HepG2 (cell line): ENCODE measurements at regions not wholly inside any gene's neighbourhood (a gene's known extent, or its start where the extent isn't known, plus 50 kb on each side); places are given as distances from the start of the nearest gene placed in this dataset.

Experiments
- ATAC-seq: fragments of 200-7000 bp; cut with Tn5 transposase; 3 replicates; pipeline ENCODE4 v1.9.1; 2020; ENCODE audit warnings: mild to moderate bottlenecking, moderate library complexity
- BruUV-seq: library from RNA; stranded (reverse); fragments of 400-500 nt; replicated peaks from 2 replicates; lab custom pipeline; 2021; lab: Mats Ljungman, UMichigan
- CTCF ChIA-PET: fragments of 300-600 bp; formaldehyde crosslinking; extraction: SDS; loops from one replicate; lab custom pipeline; 2021; ENCODE audit warnings: low total read pairs, inconsistent platforms, low intra/inter-chr PET ratio; lab: Yijun Ruan, JAX
- POLR2A ChIA-PET: fragments of 350-600 bp; sonication (Branson Sonifier 250); formaldehyde crosslinking; loops from one replicate; lab custom pipeline; 2020; ENCODE audit warnings: antibody characterized with exemption, inconsistent platforms; lab: Yijun Ruan, JAX
- DNase-seq: peaks from one replicate; pipeline ENCODE4 v3.0.0-alpha.2; 2015; ENCODE audit warnings: low spot score
- FAIRE-seq: peaks from 3 replicates; lab custom pipeline; 2011; peaks lifted over from hg19 to GRCh38; lab: Jason Lieb, UNC
- H2AFZ ChIP-seq: one replicate; pipeline ENCODE4 v1.6.1; 2011; ENCODE audit warnings: low read length, inconsistent platforms
- H3K27ac ChIP-seq: fragments of 300-600 bp; 3 replicates; pipeline ENCODE4 v1.8.0; 2011; ENCODE audit warnings: mixed run types, mild to moderate bottlenecking, mixed read lengths, low read length, inconsistent platforms; ENCODE audit not compliant: insufficient read depth; ENCODE audit errors: extremely low read length
- H3K27me3 ChIP-seq, 2 experiments: fragments of 200-600 bp in 1 of 2; 2 replicates in 1 of 2; 3 replicates in 1 of 2; pipeline versions ENCODE4 v1.6.0 to v1.8.0; 2011; ENCODE audit warnings: low read length in 2 of 2, mild to moderate bottlenecking in 2 of 2, moderate library complexity in 2 of 2, inconsistent platforms in 1 of 2; ENCODE audit not compliant: insufficient read depth in 2 of 2, control insufficient read depth in 1 of 2
- H3K36me3 ChIP-seq, 2 experiments: fragments of 200-600 bp in 1 of 2; replicated peaks in 1 of 2; 2 replicates in 1 of 2; 3 replicates in 1 of 2; pipeline versions ENCODE4 v1.5.1 to v1.8.0; 2011; ENCODE audit warnings: low read length in 2 of 2, inconsistent platforms in 1 of 2; ENCODE audit not compliant: insufficient read depth in 2 of 2, control insufficient read depth in 1 of 2
- H3K4me1 ChIP-seq: 2 replicates; pipeline ENCODE4 v1.5.1; 2012; ENCODE audit warnings: low read length, inconsistent platforms; ENCODE audit not compliant: insufficient read depth
- H3K4me2 ChIP-seq: 2 replicates; pipeline ENCODE4 v1.6.0; 2011; ENCODE audit warnings: low read depth, low read length, inconsistent platforms
- H3K4me3 ChIP-seq, 3 experiments: fragments of 200-600 bp in 1 of 3; sonication (generic), shearing (Covaris generic) in 1 of 3; replicated peaks in 1 of 3; 2 replicates each; pipeline ENCODE4 v1.5.1; 2011 to 2016; ENCODE audit warnings: low read length in 3 of 3, inconsistent platforms in 2 of 3, low read depth in 2 of 3, mild to moderate bottlenecking in 2 of 3, control low read depth in 1 of 3, mixed read lengths in 1 of 3; ENCODE audit not compliant: insufficient read depth in 1 of 3
- H3K79me2 ChIP-seq: one replicate; pipeline ENCODE4 v1.6.1; 2011; ENCODE audit warnings: low read length, inconsistent platforms; ENCODE audit not compliant: insufficient read depth
- H3K9ac ChIP-seq: 2 replicates; pipeline ENCODE4 v1.6.0; 2011; ENCODE audit warnings: mild to moderate bottlenecking, low read depth, low read length, inconsistent platforms; ENCODE audit not compliant: insufficient read depth
- H3K9me3 ChIP-seq: 2 replicates; pipeline ENCODE4 v1.5.1; 2012; ENCODE audit warnings: mild to moderate bottlenecking, low read length
- H4K20me1 ChIP-seq: 2 replicates; pipeline ENCODE4 v1.6.0; 2011; ENCODE audit warnings: inconsistent platforms, mild to moderate bottlenecking, low read length, moderate library complexity; ENCODE audit not compliant: insufficient read depth
- ARID2 ChIP-seq: sonication (generic); formaldehyde crosslinking; IDR thresholded peaks from 2 replicates; pipeline ENCODE4 v1.8.1; 2022; ENCODE audit warnings: mild to moderate bottlenecking, missing genetic modification reagents, borderline replicate concordance
- ELF1 ChIP-seq: sonication (generic); formaldehyde crosslinking; IDR thresholded peaks from 2 replicates; pipeline ENCODE4 v1.4.0; 2020; ENCODE audit warnings: missing genetic modification reagents
- GABPA ChIP-seq, 2 experiments: IDR thresholded peaks; 2 replicates each; pipeline ENCODE4 v1.6.1; 2011 to 2016; ENCODE audit warnings: low read depth in 2 of 2, low read length in 1 of 2, missing biosample characterization in 1 of 2, missing genetic modification characterization in 1 of 2
- HHEX ChIP-seq: IDR thresholded peaks from 2 replicates; pipeline ENCODE4 v1.6.1; 2016; ENCODE audit warnings: control low read depth
- ISX ChIP-seq: sonication (generic); formaldehyde crosslinking; conservative IDR thresholded peaks from 2 replicates; pipeline ENCODE4 v1.5.0; 2020; ENCODE audit warnings: missing genetic modification reagents
- KDM3A ChIP-seq: IDR thresholded peaks from 2 replicates; pipeline ENCODE4 v1.6.1; 2018; ENCODE audit warnings: low read depth, missing compliant biosample characterization
- MYNN ChIP-seq: sonication (generic); formaldehyde crosslinking; IDR thresholded peaks from 2 replicates; pipeline ENCODE4 v1.4.0; 2020; ENCODE audit warnings: mild to moderate bottlenecking, low read depth, missing genetic modification reagents
- NR1H2 ChIP-seq: sonication (generic); formaldehyde crosslinking; IDR thresholded peaks from 2 replicates; pipeline ENCODE4 v1.8.1; 2022; ENCODE audit warnings: low read depth, missing genetic modification reagents, borderline replicate concordance
- PITX1 ChIP-seq: sonication (generic); formaldehyde crosslinking; IDR thresholded peaks from 2 replicates; pipeline ENCODE4 v1.5.1; 2020; ENCODE audit warnings: mild to moderate bottlenecking, missing genetic modification reagents
- RELA ChIP-seq: sonication (generic); formaldehyde crosslinking; IDR thresholded peaks from 2 replicates; pipeline ENCODE4 v1.4.0; 2020; ENCODE audit warnings: missing genetic modification reagents
- SP4 ChIP-seq: sonication (generic); formaldehyde crosslinking; IDR thresholded peaks from 2 replicates; pipeline ENCODE4 v1.8.1; 2023; ENCODE audit warnings: mild to moderate bottlenecking, missing genetic modification reagents
- ZNF224 ChIP-seq: sonication (generic); formaldehyde crosslinking; IDR thresholded peaks from 2 replicates; pipeline ENCODE4 v1.5.0; 2020; ENCODE audit warnings: mild to moderate bottlenecking, missing genetic modification reagents
- ZNF761 ChIP-seq: sonication (generic); formaldehyde crosslinking; conservative IDR thresholded peaks from 2 replicates; pipeline ENCODE4 v1.4.0; 2020; ENCODE audit warnings: mild to moderate bottlenecking, missing genetic modification reagents
- WGBS: methylation state at CpG from one replicate; pipeline ENCODE4 v1.1.6; 2017; ENCODE audit warnings: low lambda C conversion rate; 5-methylcytosine and 5-hydroxymethylcytosine counted together
- in situ Hi-C: cut with HindIII; loops from 2 replicates; pipeline ENCODE4 v1.10.0; 2017; ENCODE audit warnings: low pct_unique_long_range_greater_than_20kb; ENCODE audit not compliant: extremely low pct_ligation_motif_present
- intact Hi-C: fragments of 100-400 bp; cut with micrococcal nuclease; formaldehyde crosslinking; loops from one replicate; pipeline ENCODE4 v1.10.0; 2022; ENCODE audit not compliant: unreplicated experiment

- BruUV-seq: no TSS peak
- 0% methylated on average over 2 of the region's 2 CpGs for WGBS
- H3K4me1 ChIP-seq: no peaks in the 10 kb centered on the region
- TF ChIP-seq ZNF761 (CRISPR knock-in tag) (no peak), GABPA (IDR thresholded peaks at IDR 0.05; ENCODE audit: low read depth, low read length) (no peak), GABPA (CRISPR knock-in tag; IDR thresholded peaks at IDR 0.05; ENCODE audit: low read depth) (no peak), ISX (CRISPR knock-in tag) (no peak), KDM3A (CRISPR knock-in tag) (no peak), NR1H2 (CRISPR knock-in tag) (no peak)
- intact Hi-C loops: no loop called here
- H3K4me3 ChIP-seq: no peak overlapping the region
- ATAC-seq (no peak), FAIRE-seq (no peak), DNase-seq (no peak)
- ChIA-PET POLR2A (no interaction called here), CTCF (no interaction called here)
- in situ Hi-C loops: no loop called here
- 0 out of 5 replicates have a peak, but pooled peaks cover 0 to 3% of the 10 kb centered on the region in 2 experiments for H3K27me3 ChIP-seq
- no peak overlapping the region for H3K4me2 ChIP-seq
- H3K27ac ChIP-seq: no peak overlapping the region
- no peaks in the 10 kb centered on the region for H3K36me3 ChIP-seq
- H3K9ac ChIP-seq: no peak overlapping the region
- no peaks in the 10 kb centered on the region for H3K79me2 ChIP-seq
- no peaks in the 10 kb centered on the region for H3K9me3 ChIP-seq
- H4K20me1 ChIP-seq: no peaks in the 10 kb centered on the region
- no peak overlapping the region for H2AFZ ChIP-seq
Observed at GRCh38 chr7:28328146-28328545, 84.2 kb upstream of the CREB5 start.

- in situ Hi-C loops: no loop called here
- no peak overlapping the region for H3K9ac ChIP-seq
- no peak overlapping the region for H3K4me2 ChIP-seq
- no peaks in the 10 kb centered on the region for H3K36me3 ChIP-seq
- no peaks in the 10 kb centered on the region for H3K79me2 ChIP-seq
- H2AFZ ChIP-seq: no peak overlapping the region
- no peak for ATAC-seq
- POLR2A ChIA-PET: no interaction called here
- TF ChIP-seq SP4 (no peak), PITX1 (CRISPR knock-in tag) (no peak), HHEX (CRISPR knock-in tag) (no peak), MYNN (CRISPR knock-in tag) (no peak), ELF1 (CRISPR knock-in tag) (no peak), RELA (no peak), ZNF224 (no peak), ARID2 (CRISPR knock-in tag) (no peak)
- no peaks in the 10 kb centered on the region for H3K4me1 ChIP-seq
- no peak for DNase-seq
- no peak for FAIRE-seq
- 14% methylated on average over 9 of the region's 9 CpGs for WGBS
- no peak overlapping the region for H3K4me3 ChIP-seq
- H4K20me1 ChIP-seq: no peaks in the 10 kb centered on the region
- CTCF ChIA-PET: no interaction called here
- no peaks in the 10 kb centered on the region for H3K27me3 ChIP-seq
- no peaks in the 10 kb centered on the region for H3K9me3 ChIP-seq
- H3K27ac ChIP-seq: no peak overlapping the region
- no TSS peak for BruUV-seq
- intact Hi-C loops: no loop called here
Observed at GRCh38 chr7:28328822-28329660, 83.3 kb upstream of the CREB5 start.
